ENCODE measurements at regions not wholly inside any gene's neighbourhood (a gene's known extent, or its start where the extent isn't known, plus 50 kb on each side); places are given as distances from the start of the nearest gene placed in this dataset.

DNA sequence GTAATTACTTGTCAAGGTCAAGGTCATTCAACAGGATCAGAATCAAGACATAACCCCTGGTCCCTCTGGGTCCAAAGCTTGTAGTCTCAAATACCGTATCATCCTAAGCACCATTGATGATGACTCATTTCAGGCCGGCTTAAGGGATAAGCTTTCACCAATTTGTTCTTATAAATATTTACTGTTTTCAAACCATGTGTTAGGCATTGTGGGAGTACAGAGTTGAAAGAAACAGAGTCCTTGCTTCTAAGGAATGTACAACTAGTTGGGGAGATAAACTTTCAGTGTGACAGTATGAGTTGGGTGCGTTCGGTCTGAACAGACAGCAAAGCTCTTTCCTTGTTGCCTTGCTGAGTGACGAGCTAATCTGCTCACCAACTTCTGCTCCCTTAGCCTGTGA is 183.5 kb upstream of the MAF start:
- Histone ChIP-seq H3K4ac (ENCODE audit: low read depth, low read length) (no peak overlapping the region), H2BK5ac (ENCODE audit: low read depth, low read length, poor library complexity) (no peak overlapping the region), H3K27ac (ENCODE audit: low read depth, low read length) (no peak overlapping the region), H4K8ac (ENCODE audit: low read depth, low read length) (no peak overlapping the region), H3K79me2 (ENCODE audit: control insufficient read depth, insufficient read depth, low read length, poor library complexity) (no peaks in the 10 kb centered on the region), H2BK12ac (ENCODE audit: low read length) (no peak overlapping the region), H2AFZ (ENCODE audit: insufficient read depth, low read length, poor library complexity) (no peak overlapping the region), H3K9ac (ENCODE audit: low read length) (no peak overlapping the region), H3K79me1 (ENCODE audit: low read length) (no peaks in the 10 kb centered on the region), H3K4me1 (ENCODE audit: control insufficient read depth in 1 of 2, insufficient read depth in 2 of 2, low read length in 2 of 2) (no peaks in the 10 kb centered on the region), H4K91ac (ENCODE audit: low read depth, low read length) (no peak overlapping the region), H3K4me2 (ENCODE audit: low read length) (no peak overlapping the region), H3K23ac (ENCODE audit: low read length) (no peak overlapping the region), H2AK5ac (ENCODE audit: low read length) (no peak overlapping the region), H3K4me3 (ENCODE audit: low read depth, low read length) (no peak overlapping the region), H3K14ac (ENCODE audit: low read length) (no peak overlapping the region), H3K9me3 (ENCODE audit: insufficient read depth, low read depth, low read length) (peaks cover 2% of the 10 kb centered on the region), H2BK120ac (ENCODE audit: insufficient read depth, low read length, poor library complexity) (no peak overlapping the region), H4K12ac (ENCODE audit: low read depth, low read length) (no peak overlapping the region), H3K18ac (ENCODE audit: low read length) (no peak overlapping the region), H3K36me3 (ENCODE audit: control insufficient read depth in 1 of 2, insufficient read depth in 2 of 2, low read length in 2 of 2) (no peaks in the 10 kb centered on the region), H3K27me3 (ENCODE audit: insufficient read depth, low read length) (no peaks in the 10 kb centered on the region)
- no CpG with 5 or more reads among the region's 5 CpGs for WGBS (ENCODE audit: extremely low coverage, insufficient coverage, insufficient read length)
- no peak for DNase-seq

DNA sequence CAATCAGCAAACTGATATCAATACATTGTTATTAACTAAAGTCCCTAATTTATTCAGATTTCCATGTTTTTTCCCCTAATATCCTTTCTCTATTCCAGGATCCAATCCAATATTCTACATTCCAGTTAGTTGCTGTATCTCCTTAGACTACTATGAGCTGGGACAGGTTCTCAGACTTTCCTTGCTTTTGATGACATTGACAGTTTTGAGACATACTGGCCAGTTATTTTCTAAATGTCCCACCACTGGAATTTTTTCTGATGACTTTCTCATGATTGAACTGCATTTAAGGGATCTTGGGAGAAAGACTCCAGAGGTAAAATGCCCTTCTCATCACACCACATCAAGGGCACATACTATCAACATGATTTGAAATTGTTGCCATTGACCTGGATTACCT is 177.1 kb upstream of the MAF start:
- Histone ChIP-seq H2BK12ac (ENCODE audit: low read length) (no peak overlapping the region), H3K9ac (ENCODE audit: low read length) (no peak overlapping the region), H4K91ac (ENCODE audit: low read depth, low read length) (no peak overlapping the region), H3K14ac (ENCODE audit: low read length) (no peak overlapping the region), H3K79me1 (ENCODE audit: low read length) (no peaks in the 10 kb centered on the region), H3K4ac (ENCODE audit: low read depth, low read length) (no peak overlapping the region), H3K9me3 (ENCODE audit: insufficient read depth, low read depth, low read length) (no peaks in the 10 kb centered on the region), H4K8ac (ENCODE audit: low read depth, low read length) (no peak overlapping the region), H3K36me3 (ENCODE audit: control insufficient read depth in 1 of 2, insufficient read depth in 2 of 2, low read length in 2 of 2) (no peaks in the 10 kb centered on the region), H3K23ac (ENCODE audit: low read length) (no peak overlapping the region), H2AK5ac (ENCODE audit: low read length) (no peak overlapping the region), H3K4me1 (ENCODE audit: control insufficient read depth in 1 of 2, insufficient read depth in 2 of 2, low read length in 2 of 2) (peaks cover 6% of the 10 kb centered on the region in 2 experiments), H3K27me3 (ENCODE audit: insufficient read depth, low read length) (no peaks in the 10 kb centered on the region), H2BK5ac (ENCODE audit: low read depth, low read length, poor library complexity) (no peak overlapping the region), H4K12ac (ENCODE audit: low read depth, low read length) (no peak overlapping the region), H3K18ac (ENCODE audit: low read length) (no peak overlapping the region), H3K4me3 (ENCODE audit: low read depth, low read length) (no peak overlapping the region), H3K27ac (ENCODE audit: low read depth, low read length) (no peak overlapping the region), H2AFZ (ENCODE audit: insufficient read depth, low read length, poor library complexity) (no peak overlapping the region), H3K79me2 (ENCODE audit: control insufficient read depth, insufficient read depth, low read length, poor library complexity) (no peaks in the 10 kb centered on the region), H2BK120ac (ENCODE audit: insufficient read depth, low read length, poor library complexity) (no peak overlapping the region), H3K4me2 (ENCODE audit: low read length) (no peak overlapping the region)
- no peak for DNase-seq

DNA sequence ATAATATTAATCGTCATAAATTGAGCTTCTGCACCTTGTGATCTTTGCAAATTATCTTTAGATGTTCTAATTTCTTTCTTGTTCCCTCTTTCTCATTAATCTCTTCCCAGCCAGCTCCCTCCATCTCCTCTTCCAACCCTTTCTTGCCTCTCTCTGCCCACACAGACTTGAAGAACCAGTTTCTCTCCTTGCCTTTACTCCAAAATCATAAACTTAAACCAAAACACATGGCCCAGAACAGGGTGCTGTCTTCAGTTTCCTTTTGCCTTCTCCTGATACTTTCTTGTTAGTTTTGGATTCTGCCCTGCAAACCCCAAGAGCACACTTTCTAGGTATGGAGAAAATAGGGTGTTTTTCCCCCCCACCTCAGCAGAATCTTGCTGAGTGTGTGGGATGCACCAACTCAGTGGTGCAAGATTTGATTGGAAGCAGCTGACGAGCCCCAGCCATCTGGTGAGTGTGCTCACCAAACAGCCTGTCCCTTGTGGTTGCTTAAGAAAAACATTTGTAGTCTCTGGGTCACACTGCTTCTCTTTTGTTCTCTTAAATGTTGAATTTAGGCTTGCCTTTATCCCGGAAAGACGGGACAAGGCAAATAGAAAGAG is 175.8 kb upstream of the MAF start:
- Histone ChIP-seq H3K36me3 (ENCODE audit: control insufficient read depth in 1 of 2, insufficient read depth in 2 of 2, low read length in 2 of 2) (no peaks in the 10 kb centered on the region), H3K9ac (ENCODE audit: low read length) (no peak overlapping the region), H4K8ac (ENCODE audit: low read depth, low read length) (no peak overlapping the region), H3K27ac (ENCODE audit: low read depth, low read length) (no peak overlapping the region), H3K18ac (ENCODE audit: low read length) (no peak overlapping the region), H3K9me3 (ENCODE audit: insufficient read depth, low read depth, low read length) (no peaks in the 10 kb centered on the region), H2BK5ac (ENCODE audit: low read depth, low read length, poor library complexity) (no peak overlapping the region), H4K12ac (ENCODE audit: low read depth, low read length) (no peak overlapping the region), H3K4me3 (ENCODE audit: low read depth, low read length) (no peak overlapping the region), H2BK12ac (ENCODE audit: low read length) (no peak overlapping the region), H3K79me1 (ENCODE audit: low read length) (no peaks in the 10 kb centered on the region), H2BK120ac (ENCODE audit: insufficient read depth, low read length, poor library complexity) (no peak overlapping the region), H2AK5ac (ENCODE audit: low read length) (no peak overlapping the region), H4K91ac (ENCODE audit: low read depth, low read length) (no peak overlapping the region), H3K27me3 (ENCODE audit: insufficient read depth, low read length) (no peaks in the 10 kb centered on the region), H3K79me2 (ENCODE audit: control insufficient read depth, insufficient read depth, low read length, poor library complexity) (no peaks in the 10 kb centered on the region), H3K23ac (ENCODE audit: low read length) (no peak overlapping the region), H3K4me1 (ENCODE audit: control insufficient read depth in 1 of 2, insufficient read depth in 2 of 2, low read length in 2 of 2) (peaks cover 6% of the 10 kb centered on the region in 2 experiments), H3K4me2 (ENCODE audit: low read length) (no peak overlapping the region), H3K14ac (ENCODE audit: low read length) (no peak overlapping the region), H3K4ac (ENCODE audit: low read depth, low read length) (no peak overlapping the region), H2AFZ (ENCODE audit: insufficient read depth, low read length, poor library complexity) (peak overlapping the region; percentile 69)
- WGBS (ENCODE audit: extremely low coverage, insufficient coverage, insufficient read length): no CpG with 5 or more reads among the region's 4 CpGs
- DNase-seq: no peak

DNA sequence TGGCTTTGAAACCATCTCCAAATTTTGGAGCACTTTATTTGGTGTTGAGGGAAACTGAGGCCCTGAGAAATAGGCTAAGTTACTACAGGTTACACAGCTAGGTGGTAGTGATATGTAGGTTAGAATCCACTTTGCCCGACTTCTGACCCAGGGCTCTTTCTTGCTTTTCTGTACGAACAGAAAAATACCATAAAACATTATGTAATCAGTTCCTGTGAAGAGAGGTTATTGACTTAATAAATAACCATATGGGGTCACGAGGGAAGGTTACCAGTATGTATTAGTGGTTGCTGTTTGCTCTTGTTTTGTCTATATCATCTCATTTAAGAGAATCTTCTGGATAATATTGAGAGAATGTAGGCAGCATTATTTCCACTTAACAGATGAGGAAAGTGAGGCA is 172.2 kb upstream of the MAF start:
- H2BK12ac ChIP-seq (ENCODE audit: low read length): no peak overlapping the region
- peaks cover 6 to 9% of the 10 kb centered on the region in 2 experiments for H3K4me1 ChIP-seq (ENCODE audit: control insufficient read depth in 1 of 2, insufficient read depth in 2 of 2, low read length in 2 of 2)
- H2BK120ac ChIP-seq (ENCODE audit: insufficient read depth, low read length, poor library complexity): no peak overlapping the region
- peaks cover 7% of the 10 kb centered on the region for H3K79me1 ChIP-seq (ENCODE audit: low read length)
- peaks cover 6% of the 10 kb centered on the region for H3K79me2 ChIP-seq (ENCODE audit: control insufficient read depth, insufficient read depth, low read length, poor library complexity)
- H3K27me3 ChIP-seq (ENCODE audit: insufficient read depth, low read length): no peaks in the 10 kb centered on the region
- no peak overlapping the region for H4K12ac ChIP-seq (ENCODE audit: low read depth, low read length)
- H3K4me3 ChIP-seq (ENCODE audit: low read depth, low read length): no peak overlapping the region
- H4K91ac ChIP-seq (ENCODE audit: low read depth, low read length): no peak overlapping the region
- H2BK5ac ChIP-seq (ENCODE audit: low read depth, low read length, poor library complexity): no peak overlapping the region
- H3K14ac ChIP-seq (ENCODE audit: low read length): no peak overlapping the region
- H3K4me2 ChIP-seq (ENCODE audit: low read length): no peak overlapping the region
- H2AK5ac ChIP-seq (ENCODE audit: low read length): no peak overlapping the region
- DNase-seq: no peak
- H2AFZ ChIP-seq (ENCODE audit: insufficient read depth, low read length, poor library complexity): no peak overlapping the region
- H3K9ac ChIP-seq (ENCODE audit: low read length): no peak overlapping the region
- no peak overlapping the region for H3K27ac ChIP-seq (ENCODE audit: low read depth, low read length)
- no peaks in the 10 kb centered on the region for H3K9me3 ChIP-seq (ENCODE audit: insufficient read depth, low read depth, low read length)
- no peak overlapping the region for H4K8ac ChIP-seq (ENCODE audit: low read depth, low read length)
- WGBS (ENCODE audit: extremely low coverage, insufficient coverage, insufficient read length): no CpG with 5 or more reads among the region's 3 CpGs
- no peak overlapping the region for H3K23ac ChIP-seq (ENCODE audit: low read length)
- H3K18ac ChIP-seq (ENCODE audit: low read length): no peak overlapping the region
- H3K36me3 ChIP-seq (ENCODE audit: control insufficient read depth in 1 of 2, insufficient read depth in 2 of 2, low read length in 2 of 2): no peaks in the 10 kb centered on the region
- no peak overlapping the region for H3K4ac ChIP-seq (ENCODE audit: low read depth, low read length)

All from trophoblast cell (in vitro differentiated cells and primary cell).